HUES64 (cell line): ENCODE measurements at regions not wholly inside any gene's neighbourhood (a gene's known extent, or its start where the extent isn't known, plus 50 kb on each side); places are given as distances from the start of the nearest gene placed in this dataset.
"Not testable (repeated sequence)": the region's sequence is repeated elsewhere in the genome, so short reads cannot be mapped to it uniquely, and the experiment has no call there.

Experiments
- H3K27ac ChIP-seq: 2 replicates; pipeline ENCODE4 v1.7.0; 2013; ENCODE audit warnings: low read depth, low read length, inconsistent platforms
- H3K27me3 ChIP-seq: 2 replicates; pipeline ENCODE4 v1.6.1; 2013; ENCODE audit warnings: mild to moderate bottlenecking, low read length; ENCODE audit not compliant: insufficient read depth
- H3K36me3 ChIP-seq: 2 replicates; pipeline ENCODE4 v1.6.1; 2013; ENCODE audit warnings: mild to moderate bottlenecking, low read length; ENCODE audit not compliant: insufficient read depth
- H3K4me1 ChIP-seq: 2 replicates; pipeline ENCODE4 v1.6.1; 2013; ENCODE audit warnings: mild to moderate bottlenecking, low read length, moderate library complexity; ENCODE audit not compliant: insufficient read depth
- H3K4me3 ChIP-seq: 2 replicates; pipeline ENCODE4 v1.5.1; 2013; ENCODE audit warnings: mild to moderate bottlenecking, low read length, moderate library complexity
- H3K9ac ChIP-seq: 2 replicates; pipeline ENCODE4 v1.6.1; 2013; ENCODE audit warnings: mild to moderate bottlenecking, low read depth, low read length
- H3K9me3 ChIP-seq: 2 replicates; pipeline ENCODE4 v1.6.1; 2013; ENCODE audit warnings: low read depth, low read length; ENCODE audit not compliant: insufficient read depth
- WGBS: fragments of 150-250, 120-280 bp; methylation state at CpG from one replicate; pipeline ENCODE4 v1.1.7; 2013; ENCODE audit warnings: missing lambda C conversion rate; 5-methylcytosine and 5-hydroxymethylcytosine counted together

DNA sequence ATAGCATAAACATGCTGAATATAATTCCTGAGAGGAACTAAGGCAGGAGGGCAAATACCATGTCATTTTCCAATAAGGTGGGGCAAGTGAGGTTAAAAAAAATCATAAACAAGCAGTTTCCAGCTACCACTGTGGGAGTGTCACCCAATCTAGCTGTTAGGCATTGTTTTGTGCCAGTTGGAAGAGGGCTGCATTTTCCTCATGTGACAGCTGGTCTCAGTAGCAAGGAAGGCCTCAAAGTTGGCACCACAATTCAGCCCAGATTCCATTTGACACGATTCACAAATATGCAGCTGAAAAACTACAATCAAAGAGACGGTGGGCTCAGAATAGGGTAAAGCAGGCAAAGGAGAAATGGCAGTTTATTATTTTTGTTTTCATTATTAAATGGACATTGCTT, 636.1 kb downstream of the KIF4B start:
- Histone ChIP-seq H3K9me3 (no peaks in the 10 kb centered on the region), H3K27ac (no peak overlapping the region), H3K4me1 (no peaks in the 10 kb centered on the region), H3K27me3 (no peaks in the 10 kb centered on the region), H3K36me3 (no peaks in the 10 kb centered on the region), H3K9ac (no peak overlapping the region), H3K4me3 (no peak overlapping the region)
- WGBS, result 97% methylated on average over 2 of the region's 2 CpGs

GRCh38 chr5:155655569-155655968, 642.0 kb downstream of the KIF4B start:
- Histone ChIP-seq H3K4me1 (no peaks in the 10 kb centered on the region), H3K27ac (no peak overlapping the region), H3K27me3 (no peaks in the 10 kb centered on the region), H3K9ac (no peak overlapping the region), H3K9me3 (no peaks in the 10 kb centered on the region), H3K4me3 (no peak overlapping the region), H3K36me3 (no peaks in the 10 kb centered on the region)
- 94% methylated on average over 2 of the region's 2 CpGs for WGBS

GRCh38 chr5:155661859-155662258, 648.3 kb downstream of the KIF4B start:
- Histone ChIP-seq H3K9me3 (no peaks in the 10 kb centered on the region), H3K4me1 (no peaks in the 10 kb centered on the region)

DNA sequence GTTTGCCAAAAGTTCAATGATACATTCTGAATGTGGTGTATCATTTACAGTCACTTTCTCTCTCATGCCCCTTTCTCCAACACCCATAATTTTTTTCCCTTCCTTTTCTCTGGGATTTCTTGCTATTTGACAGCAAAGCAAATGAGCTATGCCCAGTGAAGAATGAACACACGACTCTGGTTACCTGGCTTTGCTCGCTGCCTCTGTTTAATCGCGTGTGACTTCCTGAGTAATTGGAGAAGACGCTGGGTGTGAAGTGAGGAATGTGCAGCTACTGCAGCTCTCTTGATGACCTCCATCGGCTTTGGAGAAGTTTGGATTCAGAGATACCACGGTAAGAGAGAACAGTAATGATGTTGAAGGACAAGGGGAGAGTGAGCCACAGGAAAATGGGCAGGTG, 651.8 kb downstream of the KIF4B start:
- Histone ChIP-seq H3K9me3 (no peaks in the 10 kb centered on the region), H3K9ac (no peak overlapping the region), H3K4me1 (no peaks in the 10 kb centered on the region), H3K36me3 (no peaks in the 10 kb centered on the region), H3K27ac (no peak overlapping the region), H3K4me3 (no peak overlapping the region), H3K27me3 (no peaks in the 10 kb centered on the region)
- WGBS, result 76% methylated on average over 7 of the region's 7 CpGs

More at GRCh38 chr5:155661859-155662258, 648.3 kb downstream of the KIF4B start:
- no peak overlapping the region for H3K27ac ChIP-seq
- no peaks in the 10 kb centered on the region for H3K27me3 ChIP-seq
- no peak overlapping the region for H3K4me3 ChIP-seq
- no peaks in the 10 kb centered on the region for H3K36me3 ChIP-seq
- no peak overlapping the region for H3K9ac ChIP-seq

GRCh38 chr5:155672001-155672400, 655.0 kb upstream of the SGCD start:
- not testable (repeated sequence) for H3K9me3 ChIP-seq

GRCh38 chr5:155676967-155677366, 650.0 kb upstream of the SGCD start:
- H3K9me3 ChIP-seq, result no peaks in the 10 kb centered on the region
- H3K36me3 ChIP-seq, result no peaks in the 10 kb centered on the region
- no peaks in the 10 kb centered on the region for H3K27me3 ChIP-seq
- H3K4me1 ChIP-seq, result no peaks in the 10 kb centered on the region
- H3K9ac ChIP-seq, result no peak overlapping the region
- no peak overlapping the region for H3K27ac ChIP-seq
- H3K4me3 ChIP-seq, result no peak overlapping the region

More at GRCh38 chr5:155672001-155672400, 655.0 kb upstream of the SGCD start:
- not testable (repeated sequence) for H3K27ac ChIP-seq, H3K4me3 ChIP-seq, H3K27me3 ChIP-seq, H3K4me1 ChIP-seq, H3K9ac ChIP-seq, H3K36me3 ChIP-seq
- WGBS, result 67% methylated on average over 7 of the region's 7 CpGs

- no peak overlapping the region for H3K9ac ChIP-seq
- H3K9me3 ChIP-seq, result no peaks in the 10 kb centered on the region
- H3K27me3 ChIP-seq, result no peaks in the 10 kb centered on the region
- no peak overlapping the region for H3K27ac ChIP-seq
- H3K36me3 ChIP-seq, result no peaks in the 10 kb centered on the region
- 90% methylated on average over 2 of the region's 2 CpGs for WGBS
- H3K4me1 ChIP-seq, result no peaks in the 10 kb centered on the region
- H3K4me3 ChIP-seq, result no peak overlapping the region
Observed at GRCh38 chr5:155678371-155678770, 648.6 kb upstream of the SGCD start.

DNA sequence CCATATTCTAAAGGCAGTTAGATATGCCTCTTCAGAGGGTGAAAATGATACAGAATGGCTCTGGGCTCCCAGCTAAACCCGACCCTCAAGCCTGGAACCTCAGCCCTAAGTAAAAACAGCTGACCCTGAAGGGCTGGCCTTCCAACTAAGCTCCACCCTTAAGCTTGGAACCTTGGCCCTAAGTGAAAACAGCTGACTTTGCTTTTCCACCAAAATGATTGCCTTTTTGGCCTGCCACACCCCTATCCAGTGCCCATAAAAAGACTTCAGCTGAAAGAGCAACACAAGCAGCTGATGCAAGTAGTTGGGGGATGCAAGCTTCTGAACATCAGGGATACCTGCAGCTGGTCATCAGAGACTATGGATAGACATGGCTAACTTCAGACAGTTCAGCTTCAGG, 647.4 kb upstream of the SGCD start:
- H3K4me1 ChIP-seq, result no peaks in the 10 kb centered on the region
- WGBS, result 89% methylated on average over 1 of the region's 1 CpG
- H3K27me3 ChIP-seq, result no peaks in the 10 kb centered on the region
- no peak overlapping the region for H3K9ac ChIP-seq
- H3K36me3 ChIP-seq, result no peaks in the 10 kb centered on the region
- no peak overlapping the region for H3K27ac ChIP-seq
- no peak overlapping the region for H3K4me3 ChIP-seq
- H3K9me3 ChIP-seq, result no peaks in the 10 kb centered on the region

GRCh38 chr5:155684417-155684816, 642.5 kb upstream of the SGCD start:
- Histone ChIP-seq H3K9me3 (no peaks in the 10 kb centered on the region), H3K4me1 (no peaks in the 10 kb centered on the region; the same call in 1 of the 2 replicates), H3K36me3 (no peaks in the 10 kb centered on the region), H3K27me3 (no peaks in the 10 kb centered on the region), H3K4me3 (no peak overlapping the region), H3K27ac (no peak overlapping the region), H3K9ac (no peak overlapping the region)

- Histone ChIP-seq H3K9ac (no peak overlapping the region), H3K36me3 (no peaks in the 10 kb centered on the region), H3K4me3 (no peak overlapping the region), H3K9me3 (no peaks in the 10 kb centered on the region), H3K27me3 (no peaks in the 10 kb centered on the region), H3K4me1 (no peaks in the 10 kb centered on the region; the same call in 1 of the 2 replicates), H3K27ac (no peak overlapping the region)
- no CpG with 5 or more reads among the region's 1 CpG for WGBS
Observed at GRCh38 chr5:155686131-155686530, 640.8 kb upstream of the SGCD start.

DNA sequence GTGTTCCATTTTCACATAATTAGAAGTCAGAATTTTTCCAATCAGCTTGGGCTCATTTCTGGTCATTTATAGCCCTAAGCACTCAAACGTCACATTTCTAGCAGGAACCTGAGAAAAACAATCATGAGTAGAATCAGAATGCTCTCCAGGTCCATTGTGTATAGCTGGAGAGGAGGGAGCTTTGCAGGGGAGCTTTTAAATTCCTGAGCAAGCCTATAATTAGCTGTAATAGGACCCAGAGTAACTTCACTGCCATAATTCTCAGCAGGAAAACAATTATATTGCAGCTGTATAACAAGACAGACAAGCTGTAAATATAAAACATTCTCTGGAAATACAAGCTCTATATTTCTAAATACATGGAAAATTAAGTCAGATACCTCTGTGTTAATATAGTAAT, 637.6 kb upstream of the SGCD start:
- H3K9ac ChIP-seq, result no peak overlapping the region
- no peaks in the 10 kb centered on the region for H3K9me3 ChIP-seq
- H3K4me1 ChIP-seq, result no peaks in the 10 kb centered on the region; the same call in 1 of the 2 replicates
- no peaks in the 10 kb centered on the region for H3K36me3 ChIP-seq
- no peak overlapping the region for H3K4me3 ChIP-seq
- 74% methylated on average over 1 of the region's 1 CpG for WGBS
- no peak overlapping the region for H3K27ac ChIP-seq
- no peaks in the 10 kb centered on the region for H3K27me3 ChIP-seq

GRCh38 chr5:155696362-155696761, 630.6 kb upstream of the SGCD start:
- WGBS, result 85% methylated on average over 1 of the region's 1 CpG
- Histone ChIP-seq H3K36me3 (no peaks in the 10 kb centered on the region), H3K4me1 (no peaks in the 10 kb centered on the region), H3K9me3 (no peaks in the 10 kb centered on the region), H3K4me3 (no peak overlapping the region), H3K27ac (no peak overlapping the region), H3K9ac (no peak overlapping the region), H3K27me3 (no peaks in the 10 kb centered on the region)
